Peyer's patch (tissue), 4 donors: ENCODE measurements at regions not wholly inside any gene's neighbourhood (a gene's known extent, or its start where the extent isn't known, plus 50 kb on each side); places are given as distances from the start of the nearest gene placed in this dataset.

ENCODE experiments used
- CTCF ChIP-seq, 6 experiments: fragments of 450-650 bp in 4 of 6; fragments of 200-600 bp in 2 of 6; sonication (generic) in 1 of 6; IDR thresholded peaks; one replicate each; pipeline ENCODE4 v1.5.1; 2017 to 2019; ENCODE audit warnings: antibody characterized with exemption in 6 of 6, mild to moderate bottlenecking in 3 of 6, moderate library complexity in 1 of 6
- POLR2A ChIP-seq, 2 donors: fragments of 450-650 bp; IDR thresholded peaks; one replicate each; pipeline ENCODE4 v1.5.1; 2017; ENCODE audit warnings: antibody characterized with exemption in 2 of 2, mild to moderate bottlenecking in 2 of 2, moderate library complexity in 2 of 2

GRCh38 chr2:196466581-196466980, 172.9 kb upstream of the CCDC150 start:
- TF ChIP-seq CTCF (IDR thresholded peaks at IDR 0.05) (no peak), POLR2A (IDR thresholded peaks at IDR 0.05) (no peak)
